H1 (cell line): ENCODE measurements at regions not wholly inside any gene's neighbourhood (a gene's known extent, or its start where the extent isn't known, plus 50 kb on each side); places are given as distances from the start of the nearest gene placed in this dataset.

Experiments used
- CTCF ChIA-PET: fragments of 300-600 bp; sonication (Branson Sonifier 250); formaldehyde crosslinking; loops from one replicate; lab custom pipeline; 2021; ENCODE audit not compliant: partially characterized antibody; lab: Charles Lee
- POLR2A ChIA-PET: fragments of 300-600 bp; sonication (Branson Sonifier 250); formaldehyde crosslinking; loops from one replicate; lab custom pipeline; 2021; ENCODE audit warnings: inconsistent platforms; ENCODE audit not compliant: partially characterized antibody; lab: Charles Lee
- DNase-seq, 2 experiments: peaks; one replicate each; pipeline versions ENCODE4 v3.0.0 to v3.0.0-alpha.2; 2010 to 2022; ENCODE audit warnings: low spot score in 2 of 2, low read depth in 1 of 2, mixed read lengths in 1 of 2
- FAIRE-seq: peaks from 2 replicates; lab custom pipeline; 2011; peaks lifted over from hg19 to GRCh38; lab: Jason Lieb, UNC
- H2AFZ ChIP-seq: 2 replicates; pipeline ENCODE4 v1.8.1; 2012; ENCODE audit warnings: low read length, inconsistent platforms
- H2AK5ac ChIP-seq: 2 replicates; pipeline ENCODE4 v1.6.1; 2013; ENCODE audit warnings: low read depth, low read length
- H2BK120ac ChIP-seq: replicated peaks from 2 replicates; pipeline ENCODE3; 2013; ENCODE audit warnings: low read depth, low read length, inconsistent platforms
- H2BK12ac ChIP-seq: 2 replicates; pipeline ENCODE4 v1.6.1; 2013; ENCODE audit warnings: low read depth, low read length
- H2BK15ac ChIP-seq: 2 replicates; pipeline ENCODE4 v1.6.1; 2013; ENCODE audit warnings: low read length
- H2BK20ac ChIP-seq: 2 replicates; pipeline ENCODE4 v1.6.1; 2013; ENCODE audit warnings: low read length
- H2BK5ac ChIP-seq: 2 replicates; pipeline ENCODE4 v1.6.1; 2013; ENCODE audit warnings: low read depth, low read length
- H3K14ac ChIP-seq: 2 replicates; pipeline ENCODE4 v1.6.1; 2013; ENCODE audit warnings: inconsistent platforms; ENCODE audit not compliant: insufficient read length
- H3K18ac ChIP-seq: 2 replicates; pipeline ENCODE4 v1.6.1; 2013; ENCODE audit warnings: low read length; ENCODE audit errors: extremely low read depth
- H3K23ac ChIP-seq: 2 replicates; pipeline ENCODE4 v1.6.1; 2013; ENCODE audit warnings: inconsistent platforms; ENCODE audit not compliant: insufficient read length
- H3K23me2 ChIP-seq: 2 replicates; pipeline ENCODE4 v1.6.1; 2013; ENCODE audit warnings: low read depth, low read length
- H3K27ac ChIP-seq: 2 replicates; pipeline ENCODE4 v1.6.1; 2011; ENCODE audit warnings: low read depth, low read length, inconsistent platforms
- H3K27me3 ChIP-seq, 4 experiments: replicated peaks in 1 of 4; 1 replicate in 1 of 4; 2 replicates in 3 of 4; pipeline versions ENCODE4 v1.6.1 to v1.8.1; 2011 to 2013; ENCODE audit warnings: low read length in 3 of 4, mild to moderate bottlenecking in 3 of 4, inconsistent platforms in 2 of 4, mixed read lengths in 2 of 4, moderate library complexity in 1 of 4; ENCODE audit not compliant: control insufficient read depth in 3 of 4, insufficient read depth in 3 of 4; ENCODE audit errors: extremely low read depth in 1 of 4
- H3K36me3 ChIP-seq, 4 experiments: 2 replicates each; pipeline versions ENCODE4 v1.6.1 to v1.8.1; 2011 to 2013; ENCODE audit warnings: mild to moderate bottlenecking in 4 of 4, low read length in 3 of 4, moderate library complexity in 2 of 4, control low read depth in 1 of 4, inconsistent platforms in 1 of 4; ENCODE audit not compliant: insufficient read depth in 4 of 4, control insufficient read depth in 2 of 4
- H3K4ac ChIP-seq: replicated peaks from 2 replicates; pipeline ENCODE3; 2013; ENCODE audit warnings: low read length, low read depth, mixed read lengths, inconsistent platforms; ENCODE audit not compliant: insufficient read length
- H3K4me1 ChIP-seq, 4 experiments: replicated peaks in 1 of 4; 1 replicate in 1 of 4; 2 replicates in 3 of 4; pipeline versions ENCODE4 v1.6.1 to v1.8.1; 2011 to 2013; ENCODE audit warnings: low read length in 3 of 4, inconsistent platforms in 2 of 4, mixed read lengths in 1 of 4; ENCODE audit not compliant: insufficient read depth in 4 of 4, control insufficient read depth in 3 of 4
- H3K4me2 ChIP-seq, 2 experiments: 2 replicates each; pipeline versions ENCODE4 v1.6.1 to v1.8.1; 2011 to 2013; ENCODE audit warnings: low read depth in 2 of 2, low read length in 2 of 2, control low read depth in 1 of 2, inconsistent platforms in 1 of 2, mild to moderate bottlenecking in 1 of 2; ENCODE audit not compliant: insufficient read depth in 1 of 2
- H3K4me3 ChIP-seq, 4 experiments: fragments of 200-600, 300-600 bp in 1 of 4; sonication (generic), shearing (Covaris generic), sonication (Bioruptor Twin) in 1 of 4; 2 replicates each; pipeline versions ENCODE4 v1.5.1 to v1.8.1; 2011 to 2016; ENCODE audit warnings: low read length in 4 of 4, low read depth in 3 of 4, control low read depth in 2 of 4, inconsistent platforms in 2 of 4, mild to moderate bottlenecking in 2 of 4, mixed read lengths in 1 of 4, moderate library complexity in 1 of 4; ENCODE audit not compliant: insufficient read depth in 2 of 4; ENCODE audit errors: extremely low read depth in 1 of 4
- H3K56ac ChIP-seq: replicated peaks from 2 replicates; pipeline ENCODE3; 2013; ENCODE audit warnings: low read depth, mild to moderate bottlenecking, mixed read lengths, low read length, inconsistent platforms; ENCODE audit not compliant: insufficient read length
- H3K79me1 ChIP-seq: 2 replicates; pipeline ENCODE4 v1.6.1; 2013; ENCODE audit warnings: low read depth, low read length, control low read depth
- H3K79me2 ChIP-seq, 2 experiments: 2 replicates each; pipeline versions ENCODE4 v1.6.1 to v1.8.1; 2012 to 2013; ENCODE audit warnings: low read length in 2 of 2, mild to moderate bottlenecking in 2 of 2, inconsistent platforms in 1 of 2; ENCODE audit not compliant: insufficient read depth in 2 of 2, control insufficient read depth in 1 of 2
- H3K9ac ChIP-seq, 4 experiments: replicated peaks in 1 of 4; 1 replicate in 1 of 4; 2 replicates in 3 of 4; pipeline versions ENCODE4 v1.6.1 to v1.8.1; 2011 to 2013; ENCODE audit warnings: low read depth in 3 of 4, low read length in 3 of 4, control low read depth in 2 of 4, mild to moderate bottlenecking in 2 of 4, moderate library complexity in 2 of 4, inconsistent platforms in 1 of 4; ENCODE audit errors: extremely low read depth in 1 of 4
- H3K9me3 ChIP-seq, 2 experiments: 2 replicates each; pipeline versions ENCODE4 v1.6.1 to v1.8.1; 2012 to 2013; ENCODE audit warnings: mild to moderate bottlenecking in 2 of 2, moderate library complexity in 2 of 2, control low read depth in 1 of 2, inconsistent platforms in 1 of 2, low read depth in 1 of 2, low read length in 1 of 2, mixed read lengths in 1 of 2; ENCODE audit not compliant: insufficient read depth in 2 of 2
- H4K20me1 ChIP-seq, 2 experiments: replicated peaks in 1 of 2; 2 replicates each; pipeline versions ENCODE3 to v1.8.1; 2011 to 2013; ENCODE audit warnings: inconsistent platforms in 2 of 2, low read length in 2 of 2, mild to moderate bottlenecking in 1 of 2; ENCODE audit not compliant: insufficient read depth in 2 of 2, control insufficient read depth in 1 of 2
- H4K5ac ChIP-seq: 2 replicates; pipeline ENCODE4 v1.6.1; 2013; ENCODE audit warnings: low read length, low read depth, mixed read lengths, inconsistent platforms; ENCODE audit not compliant: insufficient read length
- H4K8ac ChIP-seq: 2 replicates; pipeline ENCODE4 v1.8.0; 2013; ENCODE audit warnings: mild to moderate bottlenecking, moderate library complexity, low read length, inconsistent platforms; ENCODE audit not compliant: insufficient read depth; ENCODE audit errors: extremely low read depth
- H4K91ac ChIP-seq: replicated peaks from 2 replicates; pipeline ENCODE3; 2013; ENCODE audit warnings: low read length, mixed read lengths, inconsistent platforms; ENCODE audit not compliant: insufficient read length
- ATF3 ChIP-seq: IDR thresholded peaks from 2 replicates; pipeline ENCODE4 v1.6.1; 2011; ENCODE audit warnings: low read depth, mild to moderate bottlenecking, low read length; ENCODE audit not compliant: insufficient read depth
- BACH1 ChIP-seq: IDR thresholded peaks from 2 replicates; pipeline ENCODE4 v1.6.1; 2012; ENCODE audit warnings: low read length, improper control_type of control experiment
- CBX5 ChIP-seq: fragments of 300-800, 300-1000 bp; sonication (generic); IDR thresholded peaks from 2 replicates; pipeline ENCODE4 v1.7.1; 2016; ENCODE audit warnings: antibody characterized with exemption, low read length, low read depth
- CHD1 ChIP-seq: IDR thresholded peaks from 2 replicates; pipeline ENCODE4 v1.6.1; 2012; ENCODE audit warnings: low read depth, low read length, improper control_type of control experiment
- E2F6 ChIP-seq: IDR thresholded peaks from 2 replicates; pipeline ENCODE4 v1.6.1; 2012; ENCODE audit warnings: inconsistent platforms
- EGR1 ChIP-seq: IDR thresholded peaks from 2 replicates; pipeline ENCODE4 v1.6.1; 2011; ENCODE audit warnings: low read depth, low read length, borderline replicate concordance
- HDAC6 ChIP-seq: IDR thresholded peaks from one replicate; pipeline ENCODE4 v1.7.1; 2012; ENCODE audit warnings: low read depth, mild to moderate bottlenecking, inconsistent platforms, low read length, moderate library complexity
- KDM1A ChIP-seq: fragments of 200-600, 300-600 bp; sonication (generic); IDR thresholded peaks from 2 replicates; pipeline ENCODE4 v1.7.1; 2016; ENCODE audit warnings: mild to moderate bottlenecking, low read length, borderline replicate concordance
- SP1 ChIP-seq: IDR thresholded peaks from 2 replicates; pipeline ENCODE4 v1.6.1; 2011; ENCODE audit warnings: low read depth, low read length
- SP4 ChIP-seq: IDR thresholded peaks from 2 replicates; pipeline ENCODE4 v1.6.1; 2012; ENCODE audit warnings: low read length, inconsistent platforms
- TAF7 ChIP-seq: optimal IDR thresholded peaks from 2 replicates; pipeline ENCODE3; 2011; ENCODE audit warnings: low read depth, mild to moderate bottlenecking, inconsistent platforms, low read length, moderate library complexity, borderline replicate concordance
- TEAD4 ChIP-seq: IDR thresholded peaks from 2 replicates; pipeline ENCODE4 v1.6.1; 2012; ENCODE audit warnings: low read depth, low read length, inconsistent platforms, mixed read lengths
- WGBS, 2 experiments: shearing (Covaris generic) in 1 of 2; methylation state at CpG; one replicate each; pipeline versions ENCODE4 v1.1.6 to v1.1.7; 2013 to 2015; ENCODE audit warnings: low lambda C conversion rate in 2 of 2, mixed read lengths in 2 of 2, inconsistent platforms in 1 of 2, low coverage in 1 of 2, missing lambda C conversion rate in 1 of 2; ENCODE audit not compliant: insufficient replicate concordance in 2 of 2, insufficient coverage in 1 of 2, insufficient read length in 1 of 2; ENCODE audit errors: extremely low coverage in 1 of 2, missing lambda C conversion rate in 1 of 2; 5-methylcytosine and 5-hydroxymethylcytosine counted together

GRCh38 chr2:238965371-238966071, 117.6 kb downstream of the TWIST2 start:
- no peak overlapping the region for H2BK15ac ChIP-seq
- H3K27me3 ChIP-seq = peaks cover 0 to 4% (median 1%) of the 10 kb centered on the region in 4 experiments; a peak in 2 of 7 replicates
- H3K4me1 ChIP-seq = peaks cover 0 to 2% (median 0%) of the 10 kb centered on the region in 4 experiments; a peak in 2 of 7 replicates
- H3K79me2 ChIP-seq = no peaks in the 10 kb centered on the region
- no peak overlapping the region for H2BK12ac ChIP-seq
- ChIA-PET CTCF (no interaction called here), POLR2A (no interaction called here)
- no peak overlapping the region for H2AFZ ChIP-seq
- H2BK20ac ChIP-seq = no peak overlapping the region
- H3K9me3 ChIP-seq = no peaks in the 10 kb centered on the region
- H3K23me2 ChIP-seq = no peaks in the 10 kb centered on the region
- H2BK5ac ChIP-seq = no peak overlapping the region
- H3K14ac ChIP-seq = no peak overlapping the region
- no peak overlapping the region for H3K27ac ChIP-seq
- no peak overlapping the region for H4K91ac ChIP-seq
- no peak overlapping the region for H3K18ac ChIP-seq
- H3K23ac ChIP-seq = no peak overlapping the region
- H3K56ac ChIP-seq = no peak overlapping the region
- WGBS, 2 experiments = 95 to 100% methylated on average over 1 to 11 of the region's 18 CpGs
- no peak overlapping the region for H4K8ac ChIP-seq
- no peaks in the 10 kb centered on the region for H4K20me1 ChIP-seq
- H3K4me3 ChIP-seq = no peak overlapping the region
- no peak overlapping the region for H3K9ac ChIP-seq
- H3K4ac ChIP-seq = no peak overlapping the region
- no peak overlapping the region for H3K4me2 ChIP-seq
- no peak overlapping the region for H2AK5ac ChIP-seq
- H2BK120ac ChIP-seq = no peak overlapping the region
- H3K36me3 ChIP-seq = no peaks in the 10 kb centered on the region
- no peak for DNase-seq
- H4K5ac ChIP-seq = no peak overlapping the region
- FAIRE-seq = no peak
- H3K79me1 ChIP-seq = no peaks in the 10 kb centered on the region
- TF ChIP-seq BACH1 = no peak
- TF ChIP-seq CBX5 = no peak
- TF ChIP-seq CHD1 = no peak
- no peak for TF ChIP-seq SP1
- no peak for TF ChIP-seq E2F6
- TF ChIP-seq ATF3 = no peak
- TF ChIP-seq KDM1A = no peak
- TF ChIP-seq HDAC6 = no peak
- TF ChIP-seq EGR1 = no peak
- no peak for TF ChIP-seq TEAD4
- TF ChIP-seq SP4 = no peak
- no peak for TF ChIP-seq TAF7
